AG04450 (cell line): ENCODE measurements at regions not wholly inside any gene's neighbourhood (a gene's known extent, or its start where the extent isn't known, plus 50 kb on each side); places are given as distances from the start of the nearest gene placed in this dataset.

Source experiments
- CTCF ChIA-PET: fragments of 300-600, 350-600 bp; formaldehyde crosslinking; extraction: SDS; loops from one replicate; lab custom pipeline; 2022; ENCODE audit warnings: antibody characterized with exemption, inconsistent platforms; lab: Charles Lee
- POLR2A ChIA-PET: fragments of 350-600 bp; formaldehyde crosslinking; extraction: SDS; loops from one replicate; lab custom pipeline; 2021; ENCODE audit warnings: antibody characterized with exemption, inconsistent platforms; lab: Yijun Ruan, JAX
- DNase-seq: peaks from one replicate; pipeline ENCODE4 v3.0.0-alpha.2; 2011; ENCODE audit warnings: low read depth, low spot score
- H3K27ac ChIP-seq: one replicate; pipeline ENCODE4 v1.5.1; 2012; ENCODE audit warnings: low read depth, low read length, control low read depth
- H3K27me3 ChIP-seq: one replicate; pipeline ENCODE4 v1.6.0; 2012; ENCODE audit warnings: low read length; ENCODE audit not compliant: control insufficient read depth, insufficient read depth
- H3K4me3 ChIP-seq: 2 replicates; pipeline ENCODE4 v1.5.1; 2011; ENCODE audit warnings: mild to moderate bottlenecking, low read depth, low read length, control low read depth
- H3K9me3 ChIP-seq: 2 replicates; pipeline ENCODE4 v1.5.1; 2012; ENCODE audit warnings: low read length; ENCODE audit not compliant: control insufficient read depth, insufficient read depth
- TF ChIP-seq, protein P1 (sequence below): IDR thresholded peaks from 2 replicates; pipeline ENCODE4 v1.5.1; 2011; ENCODE audit warnings: low read depth, low read length, control low read depth, inconsistent platforms

DNA sequence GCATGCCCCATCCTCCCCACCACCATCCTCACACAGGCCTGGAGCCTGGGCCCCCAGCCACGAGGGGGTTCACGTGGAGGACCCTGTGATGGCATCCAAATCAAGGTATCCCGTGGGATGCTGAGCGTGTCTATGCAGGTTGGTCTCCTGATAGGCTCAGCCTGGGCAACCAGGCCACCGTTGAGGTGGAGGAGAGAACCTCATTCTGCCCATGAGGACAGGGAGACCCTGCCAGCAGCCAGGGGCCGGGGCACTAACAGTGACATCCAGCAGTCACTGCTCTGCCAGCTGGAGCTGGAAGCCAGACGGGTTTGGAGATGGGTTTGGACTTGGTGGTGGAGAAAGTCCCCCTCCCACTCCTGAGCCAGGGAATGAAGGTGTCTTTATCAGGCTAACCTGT is 582.8 kb downstream of the MATN1 start:
- Histone ChIP-seq H3K4me3 (no peak overlapping the region), H3K27ac (no peak overlapping the region), H3K27me3 (no peaks in the 10 kb centered on the region), H3K9me3 (no peaks in the 10 kb centered on the region)
- POLR2A ChIA-PET: no interaction called here
- TF ChIP-seq, protein P1, sequence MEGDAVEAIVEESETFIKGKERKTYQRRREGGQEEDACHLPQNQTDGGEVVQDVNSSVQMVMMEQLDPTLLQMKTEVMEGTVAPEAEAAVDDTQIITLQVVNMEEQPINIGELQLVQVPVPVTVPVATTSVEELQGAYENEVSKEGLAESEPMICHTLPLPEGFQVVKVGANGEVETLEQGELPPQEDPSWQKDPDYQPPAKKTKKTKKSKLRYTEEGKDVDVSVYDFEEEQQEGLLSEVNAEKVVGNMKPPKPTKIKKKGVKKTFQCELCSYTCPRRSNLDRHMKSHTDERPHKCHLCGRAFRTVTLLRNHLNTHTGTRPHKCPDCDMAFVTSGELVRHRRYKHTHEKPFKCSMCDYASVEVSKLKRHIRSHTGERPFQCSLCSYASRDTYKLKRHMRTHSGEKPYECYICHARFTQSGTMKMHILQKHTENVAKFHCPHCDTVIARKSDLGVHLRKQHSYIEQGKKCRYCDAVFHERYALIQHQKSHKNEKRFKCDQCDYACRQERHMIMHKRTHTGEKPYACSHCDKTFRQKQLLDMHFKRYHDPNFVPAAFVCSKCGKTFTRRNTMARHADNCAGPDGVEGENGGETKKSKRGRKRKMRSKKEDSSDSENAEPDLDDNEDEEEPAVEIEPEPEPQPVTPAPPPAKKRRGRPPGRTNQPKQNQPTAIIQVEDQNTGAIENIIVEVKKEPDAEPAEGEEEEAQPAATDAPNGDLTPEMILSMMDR: no peak
- DNase-seq: no peak
- CTCF ChIA-PET: no interaction called here

DNA sequence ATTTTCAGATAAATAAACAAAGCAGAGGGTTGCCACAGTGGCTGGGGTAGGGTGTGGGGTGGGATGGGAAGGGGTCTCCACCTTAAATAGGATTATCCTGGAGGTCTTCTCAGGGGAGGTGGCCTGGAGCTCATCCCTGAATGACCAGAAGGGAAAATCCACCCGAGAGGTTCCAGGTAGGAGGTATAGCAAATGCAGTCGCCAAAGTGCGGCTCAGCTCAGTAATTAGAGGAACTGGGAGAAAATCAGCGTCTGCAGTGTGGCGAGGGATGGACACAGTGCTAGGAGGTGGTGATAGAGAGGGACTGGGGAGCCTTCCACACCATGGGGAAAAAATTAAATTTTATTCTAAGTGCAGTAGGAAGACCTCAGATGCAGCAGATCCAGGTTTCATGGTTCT is 584.5 kb downstream of the MATN1 start:
- Histone ChIP-seq H3K9me3 (no peaks in the 10 kb centered on the region), H3K27ac (no peak overlapping the region), H3K4me3 (no peak overlapping the region), H3K27me3 (no peaks in the 10 kb centered on the region)
- ChIA-PET CTCF (no interaction called here), POLR2A (no interaction called here)
- no peak for DNase-seq
- TF ChIP-seq, protein P1: no peak

DNA sequence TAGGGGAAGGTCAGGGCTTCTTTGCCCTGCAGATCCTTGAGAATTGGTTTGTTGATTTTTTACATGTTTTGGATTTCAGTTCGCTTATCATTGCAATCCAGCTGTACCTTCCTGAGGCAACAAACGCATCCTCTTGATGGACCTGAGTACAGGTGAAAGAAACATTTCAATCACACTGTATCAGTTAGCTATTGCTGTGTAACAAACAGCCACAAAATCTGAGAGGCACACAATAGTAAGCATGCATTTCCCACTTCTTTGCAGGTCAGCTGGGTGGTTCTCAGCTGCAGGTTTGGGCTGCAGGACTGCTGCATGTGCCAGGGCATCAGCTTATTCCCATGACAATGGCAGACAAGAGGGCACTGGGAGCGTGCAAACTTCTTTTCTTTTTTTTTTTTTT is 586.4 kb downstream of the MATN1 start:
- H3K4me3 ChIP-seq: no peak overlapping the region
- peaks cover 2% of the 10 kb centered on the region for H3K27me3 ChIP-seq
- DNase-seq: no peak
- ChIA-PET CTCF (no interaction called here), POLR2A (no interaction called here)
- H3K27ac ChIP-seq: no peak overlapping the region
- H3K9me3 ChIP-seq: no peaks in the 10 kb centered on the region
- TF ChIP-seq, protein P1: no peak

DNA sequence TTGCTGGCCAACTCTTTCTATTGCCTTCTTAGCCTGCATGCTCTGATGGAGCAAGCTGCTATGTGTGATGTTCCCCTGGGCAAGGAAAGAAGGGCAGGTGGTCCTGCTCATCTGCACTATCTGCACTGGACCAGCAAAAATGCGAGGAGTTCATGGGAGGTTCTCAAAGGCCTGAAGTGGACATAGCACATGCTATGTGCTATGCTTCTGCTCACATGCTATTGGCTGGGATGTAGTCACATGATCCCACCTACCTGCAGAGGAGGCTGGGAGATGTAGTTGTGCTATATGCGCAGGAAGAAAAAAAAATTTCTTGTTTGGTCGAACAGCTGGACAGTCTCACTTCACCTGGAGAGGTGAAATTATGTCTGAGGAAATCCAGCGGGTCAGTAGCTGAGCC is 587.7 kb downstream of the MATN1 start:
- H3K27ac ChIP-seq: no peak overlapping the region
- ChIA-PET POLR2A (no interaction called here), CTCF (no interaction called here)
- TF ChIP-seq, protein P1: no peak
- DNase-seq: no peak
- H3K9me3 ChIP-seq: no peaks in the 10 kb centered on the region
- H3K4me3 ChIP-seq: no peak overlapping the region
- H3K27me3 ChIP-seq: peaks cover 2% of the 10 kb centered on the region

DNA sequence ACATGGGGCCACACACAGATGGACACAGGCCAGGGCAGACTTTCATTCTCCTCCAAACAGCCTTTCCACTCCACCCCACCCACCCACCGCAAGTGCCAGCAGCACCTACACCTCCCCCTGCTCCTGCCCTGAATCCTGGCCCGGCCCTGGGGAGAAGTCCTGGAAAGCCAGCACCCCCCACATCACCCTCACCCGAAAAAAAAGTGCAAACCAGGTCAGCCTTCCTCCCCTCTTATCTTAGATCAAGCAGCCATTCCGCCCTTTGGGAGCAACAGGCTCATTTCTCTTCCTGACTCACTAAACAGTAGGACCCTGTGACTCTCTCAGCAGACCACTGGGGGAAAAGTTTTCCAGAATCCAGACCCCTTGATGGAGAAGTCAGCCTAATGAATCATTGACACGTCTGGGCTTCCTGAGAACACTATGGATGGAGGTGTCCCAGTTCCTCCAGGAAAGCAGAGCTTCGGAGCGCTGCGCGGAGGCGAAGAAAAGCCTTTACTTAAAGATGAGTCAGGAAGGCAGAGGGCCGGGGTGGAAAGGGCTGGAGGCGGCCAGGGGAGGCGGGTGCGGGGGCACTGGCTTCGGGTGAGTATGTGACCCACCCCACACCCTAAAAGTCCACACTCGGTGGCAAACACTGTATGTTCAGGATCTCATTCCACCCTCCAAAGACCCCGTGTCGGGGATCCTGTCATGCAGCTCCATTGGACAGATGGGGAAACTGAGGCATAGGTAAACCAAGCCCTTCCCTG is 588.7 kb downstream of the MATN1 start:
- Histone ChIP-seq H3K27me3 (peaks cover 2% of the 10 kb centered on the region), H3K4me3 (no peak overlapping the region), H3K9me3 (no peaks in the 10 kb centered on the region), H3K27ac (no peak overlapping the region)
- CTCF ChIA-PET: no interaction called here
- TF ChIP-seq, protein P1: no peak
- no peak for DNase-seq
- POLR2A ChIA-PET: no interaction called here
